K562 (cell line): ENCODE measurements at regions not wholly inside any gene's neighbourhood (a gene's known extent, or its start where the extent isn't known, plus 50 kb on each side); places are given as distances from the start of the nearest gene placed in this dataset.
A peak's percentile ranks its signal among the peaks of the same experiment; 100 is the strongest.

ENCODE experiments used
- ATF7 ChIP-seq: fragments of 450-650 bp; IDR thresholded peaks from 2 replicates; pipeline ENCODE4 v1.7.1; 2014; ENCODE audit warnings: mild to moderate bottlenecking, moderate library complexity
- EGR1 ChIP-seq: fragments of 450-650 bp; conservative IDR thresholded peaks from 2 replicates; pipeline ENCODE4 v1.6.1; 2017; ENCODE audit warnings: mild to moderate bottlenecking
- EP300 ChIP-seq: IDR thresholded peaks from 2 replicates; pipeline ENCODE4 v1.6.1; 2012; ENCODE audit warnings: low read length, improper control_type of control experiment
- KLF16 ChIP-seq: IDR thresholded peaks from 2 replicates; pipeline ENCODE4 v1.6.1; 2016; ENCODE audit warnings: antibody characterized with exemption
- NUFIP1 ChIP-seq: fragments of 450-650 bp; IDR thresholded peaks from 2 replicates; pipeline ENCODE4 v1.6.1; 2018; ENCODE audit not compliant: partially characterized antibody
- SREBF1 ChIP-seq: fragments of 150-350 bp; IDR thresholded peaks from 2 replicates; pipeline ENCODE4 v1.6.1; 2014; ENCODE audit warnings: antibody characterized with exemption, low read depth, low read length, borderline replicate concordance
- SRSF7 ChIP-seq: fragments of 200-400 bp; formaldehyde crosslinking; optimal IDR thresholded peaks from 2 replicates; pipeline ENCODE3; 2017; ENCODE audit warnings: mild to moderate bottlenecking, low read depth, low read length
- THRAP3 ChIP-seq: fragments of 450-650 bp; IDR thresholded peaks from 2 replicates; pipeline ENCODE4 v1.6.1; 2016; ENCODE audit warnings: mild to moderate bottlenecking, inconsistent platforms, borderline replicate concordance
- XRCC5 ChIP-seq: fragments of 200-400 bp; formaldehyde crosslinking; IDR thresholded peaks from 2 replicates; pipeline ENCODE4 v1.6.1; 2017; ENCODE audit warnings: low read depth, mild to moderate bottlenecking, low read length
- ZNF316 ChIP-seq: fragments of 450-650 bp; IDR thresholded peaks from 2 replicates; pipeline ENCODE4 v1.6.1; 2016
- TF ChIP-seq, protein P1 (sequence below): IDR thresholded peaks from 2 replicates; pipeline ENCODE4 v1.6.1; 2011; ENCODE audit warnings: borderline replicate concordance, low read depth, mild to moderate bottlenecking, moderate library complexity, low read length; ENCODE audit not compliant: insufficient read depth, poor library complexity, severe bottlenecking
- TF ChIP-seq, protein P2 (sequence below): fragments of 450-650 bp; formaldehyde crosslinking; IDR thresholded peaks from 2 replicates; pipeline ENCODE4 v1.4.0; 2020; ENCODE audit warnings: mild to moderate bottlenecking, moderate library complexity
- TF ChIP-seq, protein P3 (sequence below): sonication (generic); formaldehyde crosslinking; IDR thresholded peaks from 2 replicates; pipeline ENCODE4 v1.8.0; 2022; ENCODE audit warnings: missing genetic modification reagents, mild to moderate bottlenecking, borderline replicate concordance

DNA sequence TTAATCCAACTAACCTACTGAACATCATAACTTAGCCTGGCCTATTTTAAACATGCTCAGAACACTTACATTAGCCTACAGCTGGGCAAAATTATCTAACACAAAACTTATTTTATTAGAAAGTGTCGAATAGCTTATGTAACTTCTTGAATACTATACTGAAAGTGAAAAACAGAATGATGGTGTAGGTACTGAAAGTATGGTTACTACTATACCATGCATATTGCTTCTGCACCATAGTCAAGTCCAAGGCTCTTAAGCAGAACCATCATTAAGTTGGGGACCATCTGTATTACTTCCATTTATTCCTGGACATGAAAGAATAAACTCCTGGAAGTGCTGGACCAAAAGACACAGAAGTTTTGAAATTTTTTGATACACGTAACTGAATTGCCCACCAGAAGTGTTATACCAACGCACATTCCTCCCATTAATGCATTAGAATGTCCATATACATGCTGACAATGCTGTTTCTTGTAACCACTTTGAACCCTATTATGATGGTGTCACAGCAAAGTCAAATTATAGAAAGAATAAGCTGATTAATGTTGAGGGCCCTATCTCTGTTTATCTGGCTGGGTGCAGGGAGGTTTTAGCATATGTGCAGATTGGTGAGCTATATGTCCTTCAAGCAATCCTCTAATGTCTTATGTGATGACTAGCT lies 375.7 kb downstream of the ACTL7B start (continued):
- TF ChIP-seq, protein P1, sequence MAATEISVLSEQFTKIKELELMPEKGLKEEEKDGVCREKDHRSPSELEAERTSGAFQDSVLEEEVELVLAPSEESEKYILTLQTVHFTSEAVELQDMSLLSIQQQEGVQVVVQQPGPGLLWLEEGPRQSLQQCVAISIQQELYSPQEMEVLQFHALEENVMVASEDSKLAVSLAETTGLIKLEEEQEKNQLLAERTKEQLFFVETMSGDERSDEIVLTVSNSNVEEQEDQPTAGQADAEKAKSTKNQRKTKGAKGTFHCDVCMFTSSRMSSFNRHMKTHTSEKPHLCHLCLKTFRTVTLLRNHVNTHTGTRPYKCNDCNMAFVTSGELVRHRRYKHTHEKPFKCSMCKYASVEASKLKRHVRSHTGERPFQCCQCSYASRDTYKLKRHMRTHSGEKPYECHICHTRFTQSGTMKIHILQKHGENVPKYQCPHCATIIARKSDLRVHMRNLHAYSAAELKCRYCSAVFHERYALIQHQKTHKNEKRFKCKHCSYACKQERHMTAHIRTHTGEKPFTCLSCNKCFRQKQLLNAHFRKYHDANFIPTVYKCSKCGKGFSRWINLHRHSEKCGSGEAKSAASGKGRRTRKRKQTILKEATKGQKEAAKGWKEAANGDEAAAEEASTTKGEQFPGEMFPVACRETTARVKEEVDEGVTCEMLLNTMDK, result no peak
- TF ChIP-seq, protein P2, sequence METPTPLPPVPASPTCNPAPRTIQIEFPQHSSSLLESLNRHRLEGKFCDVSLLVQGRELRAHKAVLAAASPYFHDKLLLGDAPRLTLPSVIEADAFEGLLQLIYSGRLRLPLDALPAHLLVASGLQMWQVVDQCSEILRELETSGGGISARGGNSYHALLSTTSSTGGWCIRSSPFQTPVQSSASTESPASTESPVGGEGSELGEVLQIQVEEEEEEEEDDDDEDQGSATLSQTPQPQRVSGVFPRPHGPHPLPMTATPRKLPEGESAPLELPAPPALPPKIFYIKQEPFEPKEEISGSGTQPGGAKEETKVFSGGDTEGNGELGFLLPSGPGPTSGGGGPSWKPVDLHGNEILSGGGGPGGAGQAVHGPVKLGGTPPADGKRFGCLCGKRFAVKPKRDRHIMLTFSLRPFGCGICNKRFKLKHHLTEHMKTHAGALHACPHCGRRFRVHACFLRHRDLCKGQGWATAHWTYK (CRISPR knock-in tag), result no peak
- TF ChIP-seq SREBF1 (no peak), ZNF316 (peak; percentile 53), EGR1 (no peak), NUFIP1 (no peak), KLF16 (no peak), XRCC5 (no peak), EP300 (no peak), ATF7 (no peak), SRSF7 (no peak), THRAP3 (no peak)
- TF ChIP-seq, protein P3, sequence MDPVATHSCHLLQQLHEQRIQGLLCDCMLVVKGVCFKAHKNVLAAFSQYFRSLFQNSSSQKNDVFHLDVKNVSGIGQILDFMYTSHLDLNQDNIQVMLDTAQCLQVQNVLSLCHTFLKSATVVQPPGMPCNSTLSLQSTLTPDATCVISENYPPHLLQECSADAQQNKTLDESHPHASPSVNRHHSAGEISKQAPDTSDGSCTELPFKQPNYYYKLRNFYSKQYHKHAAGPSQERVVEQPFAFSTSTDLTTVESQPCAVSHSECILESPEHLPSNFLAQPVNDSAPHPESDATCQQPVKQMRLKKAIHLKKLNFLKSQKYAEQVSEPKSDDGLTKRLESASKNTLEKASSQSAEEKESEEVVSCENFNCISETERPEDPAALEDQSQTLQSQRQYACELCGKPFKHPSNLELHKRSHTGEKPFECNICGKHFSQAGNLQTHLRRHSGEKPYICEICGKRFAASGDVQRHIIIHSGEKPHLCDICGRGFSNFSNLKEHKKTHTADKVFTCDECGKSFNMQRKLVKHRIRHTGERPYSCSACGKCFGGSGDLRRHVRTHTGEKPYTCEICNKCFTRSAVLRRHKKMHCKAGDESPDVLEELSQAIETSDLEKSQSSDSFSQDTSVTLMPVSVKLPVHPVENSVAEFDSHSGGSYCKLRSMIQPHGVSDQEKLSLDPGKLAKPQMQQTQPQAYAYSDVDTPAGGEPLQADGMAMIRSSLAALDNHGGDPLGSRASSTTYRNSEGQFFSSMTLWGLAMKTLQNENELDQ, result no peak
